22Rv1 (cell line): ENCODE measurements at regions not wholly inside any gene's neighbourhood (a gene's known extent, or its start where the extent isn't known, plus 50 kb on each side); places are given as distances from the start of the nearest gene placed in this dataset.

Experiments
- CTCF ChIP-seq: fragments of 450-650 bp; IDR thresholded peaks from 2 replicates; pipeline ENCODE4 v1.5.1; 2017; ENCODE audit warnings: mild to moderate bottlenecking
- ZFX ChIP-seq: fragments of 450-650 bp; IDR thresholded peaks from 2 replicates; pipeline ENCODE4 v1.6.1; 2017; ENCODE audit warnings: antibody characterized with exemption, borderline replicate concordance

- TF ChIP-seq CTCF, result no peak
- no peak for TF ChIP-seq ZFX
Measured at GRCh38 chr2:66683599-66683998, 248.7 kb downstream of the MEIS1 start.
